Left lung (tissue), 4 donors: ENCODE measurements at regions not wholly inside any gene's neighbourhood (a gene's known extent, or its start where the extent isn't known, plus 50 kb on each side); places are given as distances from the start of the nearest gene placed in this dataset.
"Not testable (repeated sequence)": the region's sequence is repeated elsewhere in the genome, so short reads cannot be mapped to it uniquely, and the experiment has no call there.

Experiments used
- ATAC-seq: fragments of 200-7000 bp; cut with Tn5 transposase; one replicate; pipeline ENCODE4 v1.9.1; 2020; ENCODE audit warnings: moderate library complexity
- DNase-seq, 4 donors: peaks; one replicate each; pipeline ENCODE4 v3.0.0-alpha.2; 2013 to 2020
- H3K27ac ChIP-seq, 2 donors: fragments of 200-600 bp; sonication (generic) in 1 of 2; one replicate each; pipeline versions ENCODE4 v1.5.0 to v1.8.0; 2020 to 2021
- H3K27me3 ChIP-seq, 2 donors: fragments of 200-600 bp; sonication (generic) in 1 of 2; one replicate each; pipeline versions ENCODE4 v1.5.0 to v1.8.0; 2020 to 2021
- H3K36me3 ChIP-seq, 2 donors: fragments of 200-600 bp; sonication (generic) in 1 of 2; one replicate each; pipeline versions ENCODE4 v1.5.0 to v1.8.0; 2020 to 2021
- H3K4me1 ChIP-seq, 2 donors: fragments of 200-600 bp; one replicate each; pipeline ENCODE4 v1.8.0; 2021
- H3K4me3 ChIP-seq, 2 donors: fragments of 200-600 bp; sonication (generic) in 1 of 2; one replicate each; pipeline versions ENCODE4 v1.5.0 to v1.8.0; 2020 to 2021; ENCODE audit warnings: mild to moderate bottlenecking in 1 of 2
- H3K9me3 ChIP-seq, 2 donors: fragments of 200-600 bp; sonication (generic) in 1 of 2; one replicate each; pipeline versions ENCODE4 v1.5.0 to v1.8.0; 2020 to 2021
- CTCF ChIP-seq, 2 donors: fragments of 200-600 bp; sonication (generic) in 1 of 2; IDR thresholded peaks; one replicate each; pipeline versions ENCODE4 v1.5.0 to v1.8.0; 2021; ENCODE audit warnings: antibody characterized with exemption in 2 of 2
- intact Hi-C, 2 donors: fragments of 100-400 bp; cut with DNase I; formaldehyde crosslinking; loops; one replicate each; pipeline versions ENCODE4 v1.11.2 to v1.14.2; 2022
- donor health status: DM: no; HTN: yes; CAD: no.
- donor health status: DM: no; HTN: no; CAD: no.

GRCh38 chr15:87739081-87739480 is 517.5 kb downstream of the NTRK3 start:
- DNase-seq (no peak), ATAC-seq (no peak)
- Histone ChIP-seq H3K4me3 (no peak overlapping the region), H3K9me3 (no peaks in the 10 kb centered on the region), H3K27ac (no peak overlapping the region), H3K4me1 (no peaks in the 10 kb centered on the region), H3K36me3 (no peaks in the 10 kb centered on the region), H3K27me3 (no peaks in the 10 kb centered on the region)
- intact Hi-C loops: no loop called here
- no peak for TF ChIP-seq CTCF (IDR thresholded peaks at IDR 0.05)

- H3K9me3 ChIP-seq, H3K36me3 ChIP-seq, H3K4me3 ChIP-seq, DNase-seq, H3K4me1 ChIP-seq, ATAC-seq, H3K27me3 ChIP-seq, H3K27ac ChIP-seq, intact Hi-C loops: not testable (repeated sequence)
Measured at GRCh38 chr15:87737460-87737859, 519.1 kb downstream of the NTRK3 start.

- Histone ChIP-seq H3K4me3 (no peak overlapping the region), H3K27me3 (no peaks in the 10 kb centered on the region), H3K36me3 (no peaks in the 10 kb centered on the region), H3K4me1 (no peaks in the 10 kb centered on the region), H3K9me3 (no peaks in the 10 kb centered on the region), H3K27ac (no peak overlapping the region)
- TF ChIP-seq CTCF (IDR thresholded peaks at IDR 0.05): no peak
- intact Hi-C loops: no loop called here
- ATAC-seq (no peak), DNase-seq (no peak)
Measured at GRCh38 chr15:87736891-87737389, 519.6 kb downstream of the NTRK3 start.

GRCh38 chr15:87736401-87736800 is 520.1 kb downstream of the NTRK3 start:
- TF ChIP-seq CTCF (IDR thresholded peaks at IDR 0.05): no peak
- no peaks in the 10 kb centered on the region for H3K9me3 ChIP-seq
- no peaks in the 10 kb centered on the region for H3K27me3 ChIP-seq
- intact Hi-C loops: no loop called here
- no peak for ATAC-seq
- DNase-seq: no peak
- H3K4me1 ChIP-seq: no peaks in the 10 kb centered on the region
- no peak overlapping the region for H3K4me3 ChIP-seq
- no peaks in the 10 kb centered on the region for H3K36me3 ChIP-seq
- no peak overlapping the region for H3K27ac ChIP-seq

GRCh38 chr15:87735522-87735921 is 521.0 kb downstream of the NTRK3 start:
- Histone ChIP-seq H3K4me1 (no peaks in the 10 kb centered on the region), H3K27ac (no peak overlapping the region), H3K36me3 (no peaks in the 10 kb centered on the region), H3K9me3 (no peaks in the 10 kb centered on the region), H3K4me3 (no peak overlapping the region), H3K27me3 (no peaks in the 10 kb centered on the region)
- DNase-seq: peak in 1 of 4 donors; percentile 57
- TF ChIP-seq CTCF (IDR thresholded peaks at IDR 0.05): no peak
- intact Hi-C loops: no loop called here
- no peak for ATAC-seq
